GM12878 (cell line): ENCODE measurements at regions not wholly inside any gene's neighbourhood (a gene's known extent, or its start where the extent isn't known, plus 50 kb on each side); places are given as distances from the start of the nearest gene placed in this dataset.

Experiments
- BCLAF1 ChIP-seq: fragments of 450-650 bp; IDR thresholded peaks from 2 replicates; pipeline ENCODE4 v1.6.1; 2017; ENCODE audit warnings: antibody characterized with exemption, mild to moderate bottlenecking, moderate library complexity
- CEBPB ChIP-seq, 2 experiments: fragments of 150-350 bp in 1 of 2; IDR thresholded peaks; 2 replicates each; pipeline ENCODE4 v1.6.1; 2012 to 2014; ENCODE audit warnings: low read depth in 2 of 2, low read length in 2 of 2, borderline replicate concordance in 1 of 2, inconsistent platforms in 1 of 2
- E2F8 ChIP-seq: fragments of 450-650 bp; IDR thresholded peaks from 2 replicates; pipeline ENCODE4 v1.6.1; 2018; ENCODE audit warnings: mild to moderate bottlenecking, low read depth, moderate library complexity; ENCODE audit not compliant: partially characterized antibody
- IKZF2 ChIP-seq, 2 experiments: fragments of 450-650 bp; IDR thresholded peaks; 2 replicates each; pipeline ENCODE4 v1.6.1; 2017; ENCODE audit warnings: mild to moderate bottlenecking in 2 of 2, moderate library complexity in 2 of 2
- TF ChIP-seq, protein P1 (sequence below): IDR thresholded peaks from 2 replicates; pipeline ENCODE4 v1.6.1; 2012; ENCODE audit warnings: low read depth, low read length, improper control_type of control experiment

- TF ChIP-seq, protein P1, sequence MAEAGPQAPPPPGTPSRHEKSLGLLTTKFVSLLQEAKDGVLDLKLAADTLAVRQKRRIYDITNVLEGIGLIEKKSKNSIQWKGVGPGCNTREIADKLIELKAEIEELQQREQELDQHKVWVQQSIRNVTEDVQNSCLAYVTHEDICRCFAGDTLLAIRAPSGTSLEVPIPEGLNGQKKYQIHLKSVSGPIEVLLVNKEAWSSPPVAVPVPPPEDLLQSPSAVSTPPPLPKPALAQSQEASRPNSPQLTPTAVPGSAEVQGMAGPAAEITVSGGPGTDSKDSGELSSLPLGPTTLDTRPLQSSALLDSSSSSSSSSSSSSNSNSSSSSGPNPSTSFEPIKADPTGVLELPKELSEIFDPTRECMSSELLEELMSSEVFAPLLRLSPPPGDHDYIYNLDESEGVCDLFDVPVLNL: no peak
- TF ChIP-seq IKZF2 (IDR thresholded peaks at IDR 0.05) (no peak), CEBPB (IDR thresholded peaks at IDR 0.05; ENCODE audit: borderline replicate concordance in 1 of 2, low read depth in 2 of 2, low read length in 2 of 2) (no peak), E2F8 (no peak), BCLAF1 (no peak)
These were observed 504.4 kb upstream of the LMO3 start (continued) for GRCh38 chr12:17110316-17110715.
